Smooth muscle cell (in vitro differentiated cells): ENCODE measurements at regions not wholly inside any gene's neighbourhood (a gene's known extent, or its start where the extent isn't known, plus 50 kb on each side); places are given as distances from the start of the nearest gene placed in this dataset.

ENCODE experiments used
- DNase-seq: peaks from one replicate; lab custom pipeline; 2025; ENCODE audit not compliant: unreplicated experiment; lab: John Stamatoyannopoulos, UW
- H2AFZ ChIP-seq: fragments of 200-600 bp; sonication (generic); 2 replicates; pipeline ENCODE4 v1.6.0; 2016; ENCODE audit warnings: antibody characterized with exemption, low read depth, mild to moderate bottlenecking
- H3F3A ChIP-seq: fragments of 200-600 bp; sonication (generic); 2 replicates; pipeline ENCODE4 v1.6.0; 2017; ENCODE audit warnings: antibody characterized with exemption, low read depth
- H3K27ac ChIP-seq: fragments of 200-600 bp; sonication (generic); 2 replicates; pipeline ENCODE4 v1.5.1; 2016; ENCODE audit warnings: low read depth, mild to moderate bottlenecking
- H3K27me3 ChIP-seq: fragments of 200-600 bp; sonication (generic); 2 replicates; pipeline ENCODE4 v1.6.1; 2016; ENCODE audit warnings: low read depth, mild to moderate bottlenecking
- H3K36me3 ChIP-seq: fragments of 200-600 bp; sonication (generic); 2 replicates; pipeline ENCODE4 v1.5.1; 2016; ENCODE audit warnings: low read depth
- H3K4me1 ChIP-seq: fragments of 200-600 bp; sonication (generic); 2 replicates; pipeline ENCODE4 v1.5.1; 2016; ENCODE audit warnings: low read depth
- H3K4me2 ChIP-seq: fragments of 200-600 bp; sonication (generic); 2 replicates; pipeline ENCODE4 v1.6.0; 2016; ENCODE audit warnings: mild to moderate bottlenecking
- H3K4me3 ChIP-seq: fragments of 200-600 bp; sonication (generic); 2 replicates; pipeline ENCODE4 v1.5.1; 2016; ENCODE audit warnings: mild to moderate bottlenecking
- H3K79me2 ChIP-seq: fragments of 200-600 bp; sonication (generic); 2 replicates; pipeline ENCODE4 v1.6.0; 2016; ENCODE audit warnings: low read depth, mild to moderate bottlenecking
- H3K9ac ChIP-seq: fragments of 200-600 bp; sonication (generic); 2 replicates; pipeline ENCODE4 v1.6.0; 2016; ENCODE audit warnings: low read depth
- H3K9me3 ChIP-seq: fragments of 200-600 bp; sonication (generic); replicated peaks from 2 replicates; pipeline ENCODE4 v1.5.1; 2016; ENCODE audit warnings: low read depth
- H4K20me1 ChIP-seq: fragments of 200-600 bp; sonication (generic); 2 replicates; pipeline ENCODE4 v1.6.0; 2016; ENCODE audit warnings: low read depth
- WGBS: methylation state at CpG from one replicate; pipeline ENCODE4 v1.1.7; 2016; ENCODE audit warnings: low lambda C conversion rate; 5-methylcytosine and 5-hydroxymethylcytosine counted together
- TF ChIP-seq, protein P1 (sequence below): fragments of 200-600 bp; sonication (generic); IDR thresholded peaks from 2 replicates; pipeline ENCODE4 v1.5.1; 2017; ENCODE audit warnings: borderline replicate concordance, mild to moderate bottlenecking, antibody characterized with exemption; ENCODE audit not compliant: insufficient read depth, poor library complexity, severe bottlenecking

DNA sequence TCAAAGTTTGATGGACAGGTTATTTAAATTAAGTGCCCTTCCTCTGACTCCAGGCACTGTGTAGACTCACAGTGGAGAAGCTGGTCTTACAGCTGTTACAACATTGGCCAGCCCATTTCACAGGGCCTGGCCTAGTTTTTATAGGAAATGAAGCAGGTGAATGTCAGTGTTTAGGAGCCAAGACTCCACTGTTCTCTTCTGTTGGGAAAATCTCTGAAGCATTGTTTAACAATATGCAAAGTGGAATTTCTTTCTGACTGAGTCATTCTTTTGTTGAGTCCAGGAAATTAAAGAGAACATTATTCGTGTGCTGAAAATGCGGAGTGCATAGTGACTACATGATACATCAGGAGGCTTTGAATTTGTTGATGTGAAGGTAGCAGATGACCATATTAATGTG is 64.7 kb downstream of the ARRDC4 start:
- H3K9me3 ChIP-seq: no peaks in the 10 kb centered on the region
- TF ChIP-seq, protein P1, sequence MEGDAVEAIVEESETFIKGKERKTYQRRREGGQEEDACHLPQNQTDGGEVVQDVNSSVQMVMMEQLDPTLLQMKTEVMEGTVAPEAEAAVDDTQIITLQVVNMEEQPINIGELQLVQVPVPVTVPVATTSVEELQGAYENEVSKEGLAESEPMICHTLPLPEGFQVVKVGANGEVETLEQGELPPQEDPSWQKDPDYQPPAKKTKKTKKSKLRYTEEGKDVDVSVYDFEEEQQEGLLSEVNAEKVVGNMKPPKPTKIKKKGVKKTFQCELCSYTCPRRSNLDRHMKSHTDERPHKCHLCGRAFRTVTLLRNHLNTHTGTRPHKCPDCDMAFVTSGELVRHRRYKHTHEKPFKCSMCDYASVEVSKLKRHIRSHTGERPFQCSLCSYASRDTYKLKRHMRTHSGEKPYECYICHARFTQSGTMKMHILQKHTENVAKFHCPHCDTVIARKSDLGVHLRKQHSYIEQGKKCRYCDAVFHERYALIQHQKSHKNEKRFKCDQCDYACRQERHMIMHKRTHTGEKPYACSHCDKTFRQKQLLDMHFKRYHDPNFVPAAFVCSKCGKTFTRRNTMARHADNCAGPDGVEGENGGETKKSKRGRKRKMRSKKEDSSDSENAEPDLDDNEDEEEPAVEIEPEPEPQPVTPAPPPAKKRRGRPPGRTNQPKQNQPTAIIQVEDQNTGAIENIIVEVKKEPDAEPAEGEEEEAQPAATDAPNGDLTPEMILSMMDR: no peak
- no peak for DNase-seq
- H3K27me3 ChIP-seq: no peaks in the 10 kb centered on the region
- no peak overlapping the region for H2AFZ ChIP-seq
- H3K36me3 ChIP-seq: no peaks in the 10 kb centered on the region
- no peak overlapping the region for H3K4me3 ChIP-seq
- H4K20me1 ChIP-seq: no peaks in the 10 kb centered on the region
- H3K4me2 ChIP-seq: no peak overlapping the region
- H3K27ac ChIP-seq: peak overlapping the region; percentile 42
- H3F3A ChIP-seq: no peaks in the 10 kb centered on the region
- no peak overlapping the region for H3K9ac ChIP-seq
- H3K4me1 ChIP-seq: no peaks in the 10 kb centered on the region
- H3K79me2 ChIP-seq: no peaks in the 10 kb centered on the region
- WGBS: 79% methylated on average over 2 of the region's 2 CpGs

DNA sequence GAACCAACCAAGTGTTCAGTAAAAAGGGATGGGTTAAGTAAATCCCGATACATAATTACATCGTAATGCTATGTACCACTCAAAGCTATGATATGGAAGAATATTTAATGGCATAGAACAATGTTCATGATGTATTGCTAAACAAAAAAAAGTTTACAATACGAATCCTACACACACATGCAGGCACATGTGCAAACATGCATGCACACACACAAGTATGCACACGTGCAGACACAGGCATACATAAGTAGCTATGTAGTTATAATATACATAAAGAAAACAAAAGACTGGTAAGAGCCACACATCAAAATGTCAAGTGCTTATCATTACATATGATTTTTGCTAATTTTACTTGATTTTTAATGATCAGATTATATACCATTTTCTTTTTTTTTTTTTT is 74.2 kb downstream of the ARRDC4 start:
- WGBS: 83% methylated on average over 4 of the region's 4 CpGs

DNA sequence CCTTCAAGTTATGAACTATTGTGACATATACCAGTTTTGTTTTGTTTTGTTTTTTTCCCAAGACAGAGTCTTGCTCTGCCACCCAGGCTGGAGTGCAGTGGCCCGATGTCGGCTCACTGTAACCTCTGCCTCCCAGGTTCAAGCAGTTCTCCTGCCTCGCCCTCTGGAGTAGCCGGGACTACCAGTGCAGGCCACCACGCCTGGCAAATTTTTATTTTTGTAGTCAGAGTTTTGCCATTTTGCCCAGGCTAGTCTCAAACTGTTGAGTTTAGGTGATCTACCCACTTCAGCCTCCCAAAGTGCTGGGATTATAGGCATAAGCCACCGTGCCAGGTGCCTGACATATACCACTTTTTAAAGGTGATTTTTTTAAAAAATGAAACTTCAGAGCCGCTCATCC is 74.6 kb downstream of the ARRDC4 start:
- WGBS: 78% methylated on average over 7 of the region's 7 CpGs
- peak overlapping the region; percentile 77 for H3K27ac ChIP-seq
- no peak overlapping the region for H2AFZ ChIP-seq
- TF ChIP-seq, protein P1: no peak
- H4K20me1 ChIP-seq: no peaks in the 10 kb centered on the region
- no peaks in the 10 kb centered on the region for H3F3A ChIP-seq
- H3K9ac ChIP-seq: peak overlapping the region; percentile 6
- no peaks in the 10 kb centered on the region for H3K4me1 ChIP-seq
- H3K4me2 ChIP-seq: no peak overlapping the region
- H3K27me3 ChIP-seq: no peaks in the 10 kb centered on the region
- no peak for DNase-seq
- no peaks in the 10 kb centered on the region for H3K9me3 ChIP-seq
- H3K36me3 ChIP-seq: no peaks in the 10 kb centered on the region
- H3K4me3 ChIP-seq: no peak overlapping the region
- H3K79me2 ChIP-seq: no peaks in the 10 kb centered on the region

More for the DNA sequence above, 74.2 kb downstream of the ARRDC4 start:
- Histone ChIP-seq H3K4me1 (no peaks in the 10 kb centered on the region), H3K27me3 (no peaks in the 10 kb centered on the region), H3K27ac (no peak overlapping the region), H3K4me2 (no peak overlapping the region), H2AFZ (no peak overlapping the region), H3K79me2 (no peaks in the 10 kb centered on the region), H3F3A (no peaks in the 10 kb centered on the region), H3K9me3 (no peaks in the 10 kb centered on the region), H4K20me1 (no peaks in the 10 kb centered on the region), H3K9ac (no peak overlapping the region), H3K4me3 (no peak overlapping the region), H3K36me3 (no peaks in the 10 kb centered on the region)
- DNase-seq: no peak
- TF ChIP-seq, protein P1: no peak

DNA sequence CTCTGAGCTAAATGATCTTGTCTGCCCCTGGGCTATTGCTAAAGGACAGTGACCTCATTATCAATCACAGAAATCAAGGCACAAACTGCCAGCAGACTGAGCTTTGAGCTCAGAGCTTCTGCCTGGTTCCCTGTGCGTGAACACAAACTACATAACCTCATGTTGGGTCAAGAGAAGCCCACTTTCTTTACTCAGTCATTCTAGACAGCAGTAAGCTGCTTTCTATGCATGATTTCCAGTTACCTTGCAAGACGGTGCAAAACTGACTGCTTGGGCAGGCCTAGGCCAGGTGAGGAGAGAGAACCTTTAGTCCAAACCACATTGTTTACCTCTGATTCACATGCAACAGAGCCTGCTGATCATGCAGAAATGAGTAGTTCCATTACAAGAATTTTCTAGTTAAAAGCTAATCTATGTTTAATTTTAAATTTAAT is 75.1 kb downstream of the ARRDC4 start:
- Histone ChIP-seq H3K4me3 (no peak overlapping the region), H3K9ac (peak overlapping the region; percentile 6), H3K36me3 (no peaks in the 10 kb centered on the region), H2AFZ (no peak overlapping the region), H3F3A (no peaks in the 10 kb centered on the region), H3K79me2 (no peaks in the 10 kb centered on the region), H3K4me1 (no peaks in the 10 kb centered on the region), H3K9me3 (no peaks in the 10 kb centered on the region), H4K20me1 (no peaks in the 10 kb centered on the region), H3K27ac (peak overlapping the region; percentile 77), H3K27me3 (no peaks in the 10 kb centered on the region), H3K4me2 (no peak overlapping the region)
- TF ChIP-seq, protein P1: no peak
- 64% methylated on average over 2 of the region's 2 CpGs for WGBS
- DNase-seq: no peak
